HCT116 (cell line): ENCODE measurements at regions not wholly inside any gene's neighbourhood (a gene's known extent, or its start where the extent isn't known, plus 50 kb on each side); places are given as distances from the start of the nearest gene placed in this dataset.

Experiments used
- ATAC-seq: fragments of 200-7000 bp; cut with Tn5 transposase; 2 replicates; pipeline ENCODE4 v1.9.1; 2020; ENCODE audit warnings: mild to moderate bottlenecking, moderate library complexity
- BruUV-seq: library from RNA; stranded (reverse); fragments of 400-500 nt; replicated peaks from 2 replicates; lab custom pipeline; 2021; lab: Mats Ljungman, UMichigan
- CTCF ChIA-PET: fragments of 300-600 bp; sonication (Branson Sonifier 250); formaldehyde crosslinking; loops from one replicate; lab custom pipeline; 2021; ENCODE audit warnings: antibody characterized with exemption; lab: Charles Lee
- POLR2A ChIA-PET: fragments of 300-600, 350-600 bp; sonication (Branson Sonifier 250); formaldehyde crosslinking; loops from one replicate; lab custom pipeline; 2021; ENCODE audit warnings: antibody characterized with exemption; lab: Charles Lee
- RAD21 ChIA-PET, 2 experiments: fragments of 300-600 bp; sonication (Branson Sonifier 250); formaldehyde crosslinking; loops; one replicate each; lab custom pipeline; 2023; ENCODE audit warnings: low total read pairs in 2 of 2; ENCODE audit not compliant: uncharacterized antibody in 2 of 2, unreplicated experiment in 2 of 2, low non-redundant PET in 1 of 2; lab: Charles Lee
- DNase-seq: peaks from one replicate; pipeline ENCODE4 v3.0.0-alpha.2; 2010; ENCODE audit warnings: low read depth, low spot score
- H2AFZ ChIP-seq: fragments of 200-600 bp; shearing (Covaris generic), sonication (generic); 2 replicates; pipeline ENCODE4 v1.6.1; 2017; ENCODE audit warnings: low read depth, mixed run types, mixed read lengths, antibody characterized with exemption, low read length; ENCODE audit not compliant: poor library complexity, severe bottlenecking
- H3K27ac ChIP-seq: 2 replicates; pipeline ENCODE4 v1.5.1; 2012; ENCODE audit warnings: low read depth, low read length
- H3K27me3 ChIP-seq: fragments of 200-600 bp; sonication (generic); 2 replicates; pipeline ENCODE4 v1.6.1; 2016; ENCODE audit warnings: mixed run types, low read length, mixed read lengths; ENCODE audit not compliant: insufficient read depth
- H3K36me3 ChIP-seq, 2 experiments: fragments of 200-500 bp in 1 of 2; fragments of 200-600 bp in 1 of 2; sonication (Bioruptor generic) in 1 of 2; sonication (generic) in 1 of 2; 2 replicates each; pipeline versions ENCODE4 v1.5.1 to v1.6.1; 2014 to 2016; ENCODE audit warnings: low read length in 2 of 2, inconsistent platforms in 1 of 2, mixed read lengths in 1 of 2, mixed run types in 1 of 2; ENCODE audit not compliant: insufficient read depth in 2 of 2, control insufficient read depth in 1 of 2
- H3K4me1 ChIP-seq, 2 experiments: fragments of 200-600 bp in 1 of 2; sonication (generic) in 1 of 2; 2 replicates each; pipeline versions ENCODE4 v1.5.1 to v1.6.1; 2012 to 2017; ENCODE audit warnings: low read length in 2 of 2, inconsistent platforms in 1 of 2, mild to moderate bottlenecking in 1 of 2, mixed read lengths in 1 of 2, mixed run types in 1 of 2, moderate library complexity in 1 of 2; ENCODE audit not compliant: insufficient read depth in 2 of 2, control insufficient read depth in 1 of 2
- H3K4me2 ChIP-seq: fragments of 200-600 bp; sonication (generic); 2 replicates; pipeline ENCODE4 v1.6.1; 2017; ENCODE audit warnings: mixed run types, low read length, mixed read lengths
- H3K4me3 ChIP-seq, 2 experiments: fragments of 200-600 bp in 1 of 2; sonication (generic) in 1 of 2; replicated peaks in 1 of 2; 2 replicates each; pipeline ENCODE4 v1.5.1; 2011 to 2016; ENCODE audit warnings: low read length in 2 of 2, control low read depth in 1 of 2, low read depth in 1 of 2, mild to moderate bottlenecking in 1 of 2, mixed read lengths in 1 of 2, mixed run types in 1 of 2
- H3K79me2 ChIP-seq: fragments of 200-600 bp; sonication (generic); 2 replicates; pipeline ENCODE4 v1.6.1; 2017; ENCODE audit warnings: mild to moderate bottlenecking, mixed run types, low read length, moderate library complexity, mixed read lengths; ENCODE audit not compliant: insufficient read depth
- H3K9ac ChIP-seq: fragments of 200-600 bp; sonication (generic); 2 replicates; pipeline ENCODE4 v1.6.1; 2016; ENCODE audit warnings: low read length, mixed read lengths
- H3K9me2 ChIP-seq: fragments of 200-600 bp; sonication (generic), shearing (Covaris generic); 2 replicates; pipeline ENCODE4 v1.6.1; 2017; ENCODE audit warnings: mixed run types, mild to moderate bottlenecking, moderate library complexity; ENCODE audit not compliant: insufficient read depth
- H3K9me3 ChIP-seq, 2 experiments: fragments of 200-500 bp in 1 of 2; fragments of 200-600 bp in 1 of 2; sonication (Bioruptor generic) in 1 of 2; sonication (generic) in 1 of 2; 2 replicates each; pipeline ENCODE4 v1.6.1; 2014 to 2017; ENCODE audit warnings: low read length in 2 of 2, mixed read lengths in 2 of 2, inconsistent platforms in 1 of 2, low read depth in 1 of 2, mild to moderate bottlenecking in 1 of 2, mixed run types in 1 of 2, moderate library complexity in 1 of 2; ENCODE audit not compliant: control insufficient read depth in 1 of 2, insufficient read depth in 1 of 2
- H4K20me1 ChIP-seq: fragments of 200-600 bp; sonication (generic), shearing (Covaris generic); 2 replicates; pipeline ENCODE4 v1.6.1; 2017; ENCODE audit warnings: mixed run types, mild to moderate bottlenecking, moderate library complexity; ENCODE audit not compliant: insufficient read depth
- EGR1 ChIP-seq: IDR thresholded peaks from 2 replicates; pipeline ENCODE4 v1.6.1; 2012; ENCODE audit warnings: low read depth
- EZH2phosphoT487 ChIP-seq: fragments of 200-600 bp; IDR thresholded peaks from 2 replicates; pipeline ENCODE4 v1.6.1; 2018; ENCODE audit warnings: antibody characterized with exemption, borderline replicate concordance
- FOSL1 ChIP-seq: IDR thresholded peaks from 2 replicates; pipeline ENCODE4 v1.6.1; 2012; ENCODE audit warnings: low read depth
- JUND ChIP-seq: IDR thresholded peaks from 2 replicates; pipeline ENCODE4 v1.6.1; 2012
- MAX ChIP-seq: IDR thresholded peaks from 2 replicates; pipeline ENCODE4 v1.6.1; 2012
- POLR2A ChIP-seq: IDR thresholded peaks from 2 replicates; pipeline ENCODE4 v1.7.0; 2011; ENCODE audit warnings: borderline replicate concordance; ENCODE audit not compliant: insufficient read depth, insufficient read length; ENCODE audit errors: extremely low read depth
- RAD21 ChIP-seq: IDR thresholded peaks from 2 replicates; pipeline ENCODE4 v1.6.1; 2012; ENCODE audit warnings: low read depth, mild to moderate bottlenecking
- REST ChIP-seq: IDR thresholded peaks from 2 replicates; pipeline ENCODE4 v1.6.1; 2012; ENCODE audit warnings: low read depth
- SIN3A ChIP-seq: IDR thresholded peaks from 2 replicates; pipeline ENCODE4 v1.6.1; 2012; ENCODE audit warnings: low read depth
- TCF7L2 ChIP-seq: IDR thresholded peaks from 2 replicates; pipeline ENCODE4 v1.7.0; 2011; ENCODE audit warnings: borderline replicate concordance, inconsistent platforms; ENCODE audit not compliant: insufficient read depth, insufficient read length; ENCODE audit errors: extremely low read depth
- YY1 ChIP-seq: IDR thresholded peaks from 2 replicates; pipeline ENCODE4 v1.6.1; 2011; ENCODE audit warnings: low read length, low read depth, moderate library complexity, mild to moderate bottlenecking; ENCODE audit not compliant: insufficient replicate concordance; ENCODE audit errors: extremely low read depth
- ZFX ChIP-seq: fragments of 450-650 bp; IDR thresholded peaks from 2 replicates; pipeline ENCODE4 v1.6.1; 2017
- ZNF274 ChIP-seq: fragments of 200-500 bp; sonication (Bioruptor generic); IDR thresholded peaks from 2 replicates; pipeline ENCODE4 v1.6.1; 2014; ENCODE audit warnings: mild to moderate bottlenecking, low read depth, low read length, inconsistent platforms
- intact Hi-C: fragments of 100-400 bp; cut with micrococcal nuclease; formaldehyde crosslinking; loops from 2 replicates; pipeline ENCODE4 v1.10.0; 2022

- Histone ChIP-seq H3K4me3 (no peak overlapping the region), H3K4me2 (no peak overlapping the region), H3K79me2 (no peaks in the 10 kb centered on the region), H3K9me2 (no peaks in the 10 kb centered on the region), H3K9ac (no peak overlapping the region), H4K20me1 (no peaks in the 10 kb centered on the region), H3K4me1 (peaks cover 0 to 6% of the 10 kb centered on the region in 2 experiments; a peak in 1 of 4 replicates)
- CTCF ChIA-PET: no interaction called here
- intact Hi-C loops: no loop called here
- ATAC-seq: no peak
- TF ChIP-seq SIN3A: no peak
- TF ChIP-seq ZNF274: no peak
- TF ChIP-seq FOSL1: no peak
- no peak for TF ChIP-seq ZFX
- TF ChIP-seq REST: no peak
- no peak for TF ChIP-seq POLR2A
- TF ChIP-seq YY1: no peak
- no peak for TF ChIP-seq TCF7L2
- no peak for TF ChIP-seq MAX
- no peak for TF ChIP-seq RAD21
- no peak for TF ChIP-seq EGR1
- no peak for TF ChIP-seq JUND
- TF ChIP-seq EZH2phosphoT487: no peak
- TF ChIP-seq, all 23 proteins: peak for 0
- RAD21 ChIA-PET: no interaction called here
- Histone ChIP-seq H3K27ac (no peak overlapping the region), H2AFZ (no peak overlapping the region), H3K27me3 (no peaks in the 10 kb centered on the region; the same call in 1 of the 2 replicates), H3K36me3 (no peaks in the 10 kb centered on the region), H3K9me3 (no peaks in the 10 kb centered on the region)
- BruUV-seq: no TSS peak
- no peak for DNase-seq
- POLR2A ChIA-PET: no interaction called here
Observed at GRCh38 chr13:102461302-102461701, 59.5 kb upstream of the FGF14 start.
